Activated CD4-positive, alpha-beta T cell treated with anti-CD3 and anti-CD28 coated beads, Interleukin-2, amount 10 ng/mL, durations not matched to agents 24 days and 14 days (primary cell): ENCODE measurements at regions not wholly inside any gene's neighbourhood (a gene's known extent, or its start where the extent isn't known, plus 50 kb on each side); places are given as distances from the start of the nearest gene placed in this dataset.

Experiments
- DNase-seq: peaks from one replicate; pipeline ENCODE4 v3.0.0; 2022
- H3K27ac Mint-ChIP-seq: one replicate; pipeline ENCODE4 v1.8.0; 2022; ENCODE audit warnings: mild to moderate bottlenecking, mixed read lengths
- H3K27me3 Mint-ChIP-seq: one replicate; pipeline ENCODE4 v1.8.0; 2022; ENCODE audit warnings: mixed read lengths
- H3K36me3 Mint-ChIP-seq: one replicate; pipeline ENCODE4 v1.8.0; 2022; ENCODE audit warnings: low read depth, mild to moderate bottlenecking, mixed read lengths
- H3K4me1 Mint-ChIP-seq: one replicate; pipeline ENCODE4 v1.8.0; 2021; ENCODE audit warnings: mixed read lengths
- H3K4me3 Mint-ChIP-seq: one replicate; pipeline ENCODE4 v1.8.0; 2022; ENCODE audit warnings: mild to moderate bottlenecking, moderate library complexity, mixed read lengths
- H3K9me3 Mint-ChIP-seq: one replicate; pipeline ENCODE4 v1.8.0; 2021; ENCODE audit warnings: mixed read lengths
- intact Hi-C: fragments of 100-400 bp; cut with micrococcal nuclease; formaldehyde crosslinking; loops from one replicate; pipeline ENCODE4 v1.15.1; 2023

- Mint-ChIP-seq H3K27ac (no peak overlapping the region), H3K4me3 (no peak overlapping the region), H3K9me3 (peaks cover 13% of the 10 kb centered on the region), H3K36me3 (no peaks in the 10 kb centered on the region), H3K4me1 (no peaks in the 10 kb centered on the region), H3K27me3 (no peaks in the 10 kb centered on the region)
- no peak for DNase-seq
- intact Hi-C loops = no loop called here
These were observed 692.9 kb upstream of the EEF2KMT start for GRCh38 chr16:5790512-5790911.

DNA sequence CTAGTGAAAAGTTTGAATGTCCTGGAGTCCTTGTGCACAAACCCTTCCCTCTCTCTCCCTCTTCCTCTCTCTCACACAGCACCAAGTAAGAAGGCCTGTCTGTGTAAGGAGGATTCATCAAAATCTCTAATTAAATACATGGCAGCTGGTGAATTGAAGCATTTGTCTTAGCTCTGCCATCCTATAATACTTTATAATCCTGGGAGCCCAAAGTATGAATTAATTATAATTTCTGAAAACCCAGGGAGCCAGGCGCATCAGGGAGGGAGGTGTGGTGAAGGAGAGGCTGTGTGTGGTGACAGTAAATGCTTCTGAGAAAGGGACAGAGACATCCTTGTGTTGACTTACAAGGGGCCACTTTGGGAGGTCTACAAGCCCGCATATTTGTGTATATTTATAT lies 691.4 kb upstream of the EEF2KMT start:
- Mint-ChIP-seq H3K36me3 (no peaks in the 10 kb centered on the region), H3K4me3 (no peak overlapping the region), H3K27ac (no peak overlapping the region), H3K9me3 (peaks cover 13% of the 10 kb centered on the region), H3K27me3 (no peaks in the 10 kb centered on the region), H3K4me1 (no peaks in the 10 kb centered on the region)
- no peak for DNase-seq
- intact Hi-C loops = no loop called here

GRCh38 chr16:5781436-5781835 lies 683.8 kb upstream of the EEF2KMT start:
- intact Hi-C loops = no loop called here
- Mint-ChIP-seq H3K4me1 (no peaks in the 10 kb centered on the region), H3K9me3 (peaks cover 18% of the 10 kb centered on the region), H3K27ac (no peak overlapping the region), H3K27me3 (no peaks in the 10 kb centered on the region), H3K4me3 (no peak overlapping the region), H3K36me3 (no peaks in the 10 kb centered on the region)
- DNase-seq = no peak

GRCh38 chr16:5776876-5777275 lies 679.3 kb upstream of the EEF2KMT start:
- intact Hi-C loops = no loop called here
- peaks cover 20% of the 10 kb centered on the region for H3K9me3 Mint-ChIP-seq
- DNase-seq = no peak
- H3K36me3 Mint-ChIP-seq = no peaks in the 10 kb centered on the region
- no peaks in the 10 kb centered on the region for H3K27me3 Mint-ChIP-seq
- no peak overlapping the region for H3K4me3 Mint-ChIP-seq
- no peaks in the 10 kb centered on the region for H3K4me1 Mint-ChIP-seq
- H3K27ac Mint-ChIP-seq = no peak overlapping the region

DNA sequence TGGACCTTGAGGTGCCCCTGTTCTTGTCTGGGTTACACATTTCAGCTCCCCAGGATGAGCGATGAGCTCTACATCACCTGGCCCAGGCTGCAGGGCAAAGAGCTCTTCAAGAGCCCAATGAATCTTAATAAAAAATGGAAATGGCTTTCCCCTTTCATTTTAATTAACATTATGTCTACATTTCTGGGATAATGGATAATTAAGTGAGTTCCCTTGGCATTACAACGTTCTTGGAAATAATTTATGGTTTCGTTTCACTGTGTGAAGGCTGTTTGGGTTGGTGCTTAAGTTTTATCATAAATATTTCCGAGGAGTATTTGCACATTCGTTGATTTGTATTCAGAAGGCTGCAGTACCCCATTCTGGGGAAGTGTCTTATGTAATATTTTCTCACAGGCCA lies 678.3 kb upstream of the EEF2KMT start:
- Mint-ChIP-seq H3K9me3 (peaks cover 21% of the 10 kb centered on the region), H3K27me3 (no peaks in the 10 kb centered on the region), H3K4me3 (no peak overlapping the region), H3K27ac (no peak overlapping the region), H3K4me1 (no peaks in the 10 kb centered on the region), H3K36me3 (no peaks in the 10 kb centered on the region)
- no peak for DNase-seq
- intact Hi-C loops = no loop called here

- intact Hi-C loops = no loop called here
- Mint-ChIP-seq H3K4me3 (no peak overlapping the region), H3K9me3 (peaks cover 17% of the 10 kb centered on the region), H3K4me1 (no peaks in the 10 kb centered on the region), H3K27me3 (no peaks in the 10 kb centered on the region), H3K36me3 (no peaks in the 10 kb centered on the region), H3K27ac (no peak overlapping the region)
- no peak for DNase-seq
These were observed 672.5 kb upstream of the EEF2KMT start for GRCh38 chr16:5770118-5770517.

GRCh38 chr16:5769513-5769912 lies 671.9 kb upstream of the EEF2KMT start:
- intact Hi-C loops = no loop called here
- H3K4me3 Mint-ChIP-seq = no peak overlapping the region
- no peaks in the 10 kb centered on the region for H3K36me3 Mint-ChIP-seq
- no peak overlapping the region for H3K27ac Mint-ChIP-seq
- H3K4me1 Mint-ChIP-seq = no peaks in the 10 kb centered on the region
- no peaks in the 10 kb centered on the region for H3K27me3 Mint-ChIP-seq
- H3K9me3 Mint-ChIP-seq = peaks cover 16% of the 10 kb centered on the region
- DNase-seq = no peak

DNA sequence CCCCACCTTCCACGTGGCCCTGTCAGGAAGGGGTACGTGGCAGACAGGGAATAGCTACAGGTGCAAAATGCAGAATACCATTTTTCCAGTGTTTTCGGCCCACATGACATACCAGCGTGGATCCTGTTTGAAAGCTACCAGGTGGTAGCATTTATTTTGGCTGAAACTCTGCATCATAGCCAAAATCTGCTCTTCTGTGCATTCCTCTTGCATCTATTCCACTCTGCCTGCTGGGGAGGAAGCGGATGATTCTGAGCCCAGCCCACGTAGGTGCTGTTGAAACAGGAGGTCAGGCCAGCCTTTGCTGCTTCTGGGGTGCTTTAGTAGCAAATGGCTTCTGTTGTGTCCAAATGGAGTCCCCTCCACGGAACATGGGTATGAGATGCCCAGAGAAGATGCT lies 670.9 kb upstream of the EEF2KMT start:
- Mint-ChIP-seq H3K27ac (no peak overlapping the region), H3K27me3 (no peaks in the 10 kb centered on the region), H3K4me3 (no peak overlapping the region), H3K4me1 (no peaks in the 10 kb centered on the region), H3K36me3 (no peaks in the 10 kb centered on the region), H3K9me3 (peaks cover 12% of the 10 kb centered on the region)
- no peak for DNase-seq
- intact Hi-C loops = no loop called here

- Mint-ChIP-seq H3K27ac (no peak overlapping the region), H3K27me3 (no peaks in the 10 kb centered on the region), H3K9me3 (peaks cover 16% of the 10 kb centered on the region), H3K4me3 (no peak overlapping the region), H3K4me1 (no peaks in the 10 kb centered on the region), H3K36me3 (no peaks in the 10 kb centered on the region)
- no peak for DNase-seq
- intact Hi-C loops = no loop called here
These were observed 665.6 kb upstream of the EEF2KMT start for GRCh38 chr16:5763176-5763575.

DNA sequence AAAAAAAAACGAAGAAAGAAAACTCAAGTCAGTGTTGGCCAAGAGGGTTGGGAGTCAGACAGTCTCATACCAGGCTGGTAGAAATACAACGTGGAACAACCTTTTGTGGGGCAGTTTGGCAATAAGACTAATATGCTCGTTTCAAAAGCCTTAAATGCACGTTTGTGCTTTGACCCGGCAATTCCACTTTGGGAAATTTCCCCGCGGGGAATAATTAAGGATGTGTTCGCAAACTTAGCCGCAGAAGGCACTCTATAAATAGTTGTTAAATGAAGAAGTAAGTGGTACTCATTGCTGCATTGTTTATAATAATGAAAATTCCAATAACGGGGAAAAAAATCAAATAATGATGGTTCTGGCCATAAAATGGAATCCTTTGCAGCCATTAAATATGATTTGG lies 664.8 kb upstream of the EEF2KMT start:
- Mint-ChIP-seq H3K4me1 (no peaks in the 10 kb centered on the region), H3K27me3 (no peaks in the 10 kb centered on the region), H3K36me3 (no peaks in the 10 kb centered on the region), H3K4me3 (no peak overlapping the region), H3K9me3 (peaks cover 16% of the 10 kb centered on the region), H3K27ac (no peak overlapping the region)
- DNase-seq = no peak
- intact Hi-C loops = no loop called here

DNA sequence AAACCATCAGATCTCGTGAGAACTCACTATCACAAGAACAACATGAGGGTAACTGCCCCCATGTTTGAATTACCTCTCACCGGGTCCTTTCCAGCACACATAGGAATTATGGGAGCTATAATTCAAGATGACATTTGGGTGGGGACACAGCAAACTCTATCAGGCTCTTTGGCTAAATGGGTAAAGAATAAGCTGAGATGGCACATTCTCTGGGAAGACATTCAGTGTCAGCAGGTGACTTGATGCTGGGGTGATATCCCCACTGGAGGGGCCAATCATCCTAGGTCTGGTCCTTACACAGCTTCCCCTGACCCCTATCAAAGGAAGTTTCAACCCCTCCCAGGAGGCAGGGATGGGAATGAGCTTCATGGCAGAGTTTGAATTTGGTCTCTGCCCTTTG lies 664.0 kb upstream of the EEF2KMT start:
- intact Hi-C loops = no loop called here
- Mint-ChIP-seq H3K27ac (no peak overlapping the region), H3K9me3 (peaks cover 16% of the 10 kb centered on the region)

DNA sequence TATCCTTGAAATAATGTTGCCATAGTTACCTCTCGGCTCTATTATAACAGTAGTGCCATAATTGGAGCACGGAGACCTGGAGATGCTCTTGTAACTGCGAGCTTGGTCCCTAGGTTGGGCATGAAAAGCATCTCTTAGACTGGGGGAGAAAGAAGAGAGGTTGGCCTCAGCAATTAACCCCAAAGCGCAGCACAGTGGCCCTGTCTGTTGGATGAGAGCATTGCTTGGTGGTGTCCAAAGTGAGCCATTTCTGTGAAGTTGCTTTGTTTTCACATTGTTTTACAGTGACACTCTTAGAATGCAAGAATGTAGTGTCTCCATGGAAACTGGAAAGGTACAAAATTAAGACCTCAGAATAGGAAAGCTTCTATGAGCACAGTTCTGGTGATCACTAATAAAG lies 660.7 kb upstream of the EEF2KMT start:
- H3K9me3 Mint-ChIP-seq = peaks cover 11% of the 10 kb centered on the region
- no peak overlapping the region for H3K27ac Mint-ChIP-seq
- H3K4me3 Mint-ChIP-seq = no peak overlapping the region
- intact Hi-C loops = no loop called here
- DNase-seq = no peak
- no peaks in the 10 kb centered on the region for H3K36me3 Mint-ChIP-seq
- H3K4me1 Mint-ChIP-seq = no peaks in the 10 kb centered on the region
- H3K27me3 Mint-ChIP-seq = no peaks in the 10 kb centered on the region

More for the DNA sequence above, 664.0 kb upstream of the EEF2KMT start:
- Mint-ChIP-seq H3K36me3 (no peaks in the 10 kb centered on the region), H3K4me1 (no peaks in the 10 kb centered on the region), H3K27me3 (no peaks in the 10 kb centered on the region), H3K4me3 (no peak overlapping the region)
- DNase-seq = no peak

- H3K4me1 Mint-ChIP-seq = no peaks in the 10 kb centered on the region
- no peak overlapping the region for H3K4me3 Mint-ChIP-seq
- H3K36me3 Mint-ChIP-seq = no peaks in the 10 kb centered on the region
- H3K9me3 Mint-ChIP-seq = peaks cover 12% of the 10 kb centered on the region
- H3K27ac Mint-ChIP-seq = no peak overlapping the region
- no peaks in the 10 kb centered on the region for H3K27me3 Mint-ChIP-seq
- intact Hi-C loops = no loop called here
- no peak for DNase-seq
These were observed 659.4 kb upstream of the EEF2KMT start for GRCh38 chr16:5756969-5757368.

DNA sequence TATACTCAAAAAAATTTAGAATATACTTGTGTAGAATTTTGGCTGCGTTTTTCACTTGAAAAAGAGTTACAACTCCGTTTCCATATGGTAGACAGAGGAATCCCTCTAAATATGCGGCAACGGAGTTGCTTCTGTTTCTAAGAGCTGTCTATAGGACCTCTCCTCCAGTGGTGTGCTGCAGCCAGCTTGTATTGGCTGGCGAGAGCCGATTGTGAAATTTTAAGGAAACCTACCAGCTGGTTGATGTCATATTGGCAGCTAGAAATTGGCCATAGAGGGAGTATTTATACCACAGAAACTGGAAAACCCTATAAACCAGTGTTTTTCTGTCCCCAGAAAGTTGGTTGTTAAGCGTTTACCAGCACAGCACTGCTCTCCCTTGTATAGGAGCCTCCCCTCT lies 655.8 kb upstream of the EEF2KMT start:
- no peak overlapping the region for H3K4me3 Mint-ChIP-seq
- no peak for DNase-seq
- no peaks in the 10 kb centered on the region for H3K4me1 Mint-ChIP-seq
- no peaks in the 10 kb centered on the region for H3K27me3 Mint-ChIP-seq
- H3K27ac Mint-ChIP-seq = no peak overlapping the region
- no peaks in the 10 kb centered on the region for H3K36me3 Mint-ChIP-seq
- H3K9me3 Mint-ChIP-seq = peaks cover 7% of the 10 kb centered on the region
- intact Hi-C loops = no loop called here

GRCh38 chr16:5751216-5751615 lies 653.6 kb upstream of the EEF2KMT start:
- peaks cover 12% of the 10 kb centered on the region for H3K9me3 Mint-ChIP-seq
- no peak for DNase-seq
- no peaks in the 10 kb centered on the region for H3K4me1 Mint-ChIP-seq
- H3K36me3 Mint-ChIP-seq = no peaks in the 10 kb centered on the region
- intact Hi-C loops = no loop called here
- H3K4me3 Mint-ChIP-seq = no peak overlapping the region
- no peaks in the 10 kb centered on the region for H3K27me3 Mint-ChIP-seq
- no peak overlapping the region for H3K27ac Mint-ChIP-seq
